ENCODE measurements at regions not wholly inside any gene's neighbourhood (a gene's known extent, or its start where the extent isn't known, plus 50 kb on each side); places are given as distances from the start of the nearest gene placed in this dataset.

DNA sequence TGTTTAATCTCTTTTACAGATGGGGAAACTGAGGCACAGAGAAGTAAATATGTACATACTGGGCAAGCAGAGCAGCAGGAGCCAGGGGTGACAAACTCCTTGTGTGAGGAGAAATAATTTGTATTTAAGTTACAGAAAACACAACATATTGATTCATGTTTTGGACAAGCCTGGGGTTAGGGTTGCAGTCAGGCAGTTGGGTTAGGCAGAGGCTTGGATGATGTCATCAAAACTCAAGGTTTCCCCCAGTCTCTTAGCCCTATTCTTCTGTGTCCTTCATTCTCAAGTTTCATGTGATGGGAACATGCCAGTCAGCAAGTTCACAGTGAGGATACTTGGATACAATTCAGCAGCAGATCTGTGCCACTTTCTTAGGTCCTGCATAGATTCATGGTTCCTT, 181.4 kb downstream of the CXCL12 start:
- no peak for TF ChIP-seq CTCF (IDR thresholded peaks at IDR 0.05)
- TF ChIP-seq POLR2A (IDR thresholded peaks at IDR 0.05) = no peak
- TF ChIP-seq POLR2AphosphoS5 (IDR thresholded peaks at IDR 0.05) = no peak
